HG03045 (cell line): ENCODE measurements at regions not wholly inside any gene's neighbourhood (a gene's known extent, or its start where the extent isn't known, plus 50 kb on each side); places are given as distances from the start of the nearest gene placed in this dataset.

ENCODE experiments used
- ATAC-seq: cut with Tn5 transposase; IDR thresholded peaks from one replicate; pipeline ENCODE4 v1.9.1; 2021; ENCODE audit warnings: mild to moderate bottlenecking, moderate library complexity; ENCODE audit not compliant: unreplicated experiment

DNA sequence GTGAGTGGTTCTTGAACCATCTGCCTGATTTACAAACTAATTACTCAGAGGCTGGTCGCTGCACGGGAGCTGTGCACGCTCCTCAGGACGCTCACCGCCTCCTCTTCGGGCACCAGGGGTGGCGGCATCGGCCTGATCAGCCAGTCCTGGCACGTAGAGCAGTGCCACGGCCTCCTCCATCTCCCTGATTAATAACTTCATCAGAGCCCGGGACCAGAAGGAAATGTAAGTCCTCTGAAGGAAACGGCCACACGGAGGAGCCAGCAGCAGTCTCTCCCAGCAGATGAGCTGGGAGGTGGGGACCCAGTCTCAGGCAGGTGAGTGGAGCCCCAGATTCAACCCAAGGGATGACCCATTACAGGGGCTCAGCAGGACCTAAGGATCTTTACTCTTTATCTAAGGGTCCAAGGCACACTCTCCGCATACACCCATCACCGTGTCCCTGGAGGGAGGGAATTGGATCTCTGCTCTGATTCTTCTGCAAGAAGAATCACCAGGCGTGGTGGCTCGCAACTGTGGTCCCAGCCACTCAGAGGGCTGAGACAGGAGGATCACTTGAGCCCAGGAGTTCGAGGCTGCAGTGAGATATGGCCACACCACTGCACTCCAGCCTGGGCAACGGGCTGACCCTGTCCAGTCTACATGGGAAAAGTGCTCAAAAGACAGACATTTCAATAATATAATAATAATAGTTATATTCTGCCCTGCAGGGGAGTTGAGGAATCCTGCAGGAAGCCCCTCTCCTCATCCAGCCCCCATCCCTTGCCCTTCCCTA is 366.5 kb downstream of the SEC14L1 start:
- no peak for ATAC-seq

DNA sequence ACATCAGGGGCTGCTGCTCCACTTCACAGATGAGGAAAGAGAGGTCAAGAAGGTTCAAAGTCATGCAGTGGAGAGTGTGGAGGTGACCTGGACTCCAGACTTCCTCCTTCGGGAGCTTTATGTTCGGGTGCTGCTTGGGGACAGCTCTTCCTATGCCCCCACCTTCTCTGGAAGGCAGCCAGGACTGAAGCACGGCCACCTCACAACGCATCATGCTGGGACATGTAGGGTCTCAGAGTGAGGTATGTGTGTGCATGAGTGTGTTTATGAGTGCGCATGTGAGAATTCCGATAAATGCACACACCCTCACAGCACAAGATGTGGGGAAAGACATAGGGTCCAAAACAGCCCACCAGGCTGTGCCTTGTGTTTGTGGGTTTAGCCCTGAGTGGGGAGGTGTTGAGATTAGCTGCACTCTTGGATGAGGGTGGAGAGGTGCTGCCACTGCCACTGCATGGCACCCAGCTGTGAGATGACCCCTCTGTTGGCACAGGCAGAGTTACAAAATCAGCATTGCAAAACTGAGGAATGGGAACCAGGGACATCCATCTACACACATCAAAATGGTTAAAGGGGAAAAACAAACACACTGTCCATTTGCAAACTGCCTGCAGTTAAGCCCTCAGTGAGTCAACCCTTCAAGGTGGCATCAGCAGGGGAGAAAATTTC is 367.4 kb downstream of the SEC14L1 start:
- no peak for ATAC-seq

DNA sequence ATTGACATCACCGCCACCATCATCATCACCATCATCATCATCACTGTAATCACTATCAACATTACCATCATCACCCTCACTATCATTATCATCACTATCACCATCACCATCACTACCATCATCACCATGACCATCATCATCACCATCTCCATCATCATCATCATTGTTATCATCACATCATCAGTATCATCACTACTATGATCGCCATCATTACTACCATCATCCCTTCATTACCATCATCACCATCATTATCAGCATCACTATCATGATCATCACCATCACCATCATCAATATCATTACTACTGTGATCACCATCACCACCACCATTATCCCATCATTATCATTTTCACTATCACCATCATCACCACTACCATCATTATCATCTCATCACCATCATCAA is 368.3 kb downstream of the SEC14L1 start:
- no peak for ATAC-seq

DNA sequence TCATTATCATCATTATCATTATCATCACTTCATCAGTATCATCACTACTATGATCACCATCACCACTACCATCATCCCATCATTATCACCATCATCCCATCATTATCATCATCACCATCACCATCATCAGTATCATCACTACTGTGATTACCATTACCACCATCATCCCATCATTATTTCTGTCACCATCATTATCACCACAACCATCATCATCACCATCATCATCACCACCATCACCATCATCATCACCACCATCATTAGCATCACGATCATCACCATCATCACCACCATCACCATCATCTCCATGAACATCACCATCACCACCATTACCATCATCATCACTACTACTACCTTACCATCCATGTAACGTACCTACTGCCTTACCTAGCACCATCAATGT is 368.8 kb downstream of the SEC14L1 start:
- no peak for ATAC-seq

DNA sequence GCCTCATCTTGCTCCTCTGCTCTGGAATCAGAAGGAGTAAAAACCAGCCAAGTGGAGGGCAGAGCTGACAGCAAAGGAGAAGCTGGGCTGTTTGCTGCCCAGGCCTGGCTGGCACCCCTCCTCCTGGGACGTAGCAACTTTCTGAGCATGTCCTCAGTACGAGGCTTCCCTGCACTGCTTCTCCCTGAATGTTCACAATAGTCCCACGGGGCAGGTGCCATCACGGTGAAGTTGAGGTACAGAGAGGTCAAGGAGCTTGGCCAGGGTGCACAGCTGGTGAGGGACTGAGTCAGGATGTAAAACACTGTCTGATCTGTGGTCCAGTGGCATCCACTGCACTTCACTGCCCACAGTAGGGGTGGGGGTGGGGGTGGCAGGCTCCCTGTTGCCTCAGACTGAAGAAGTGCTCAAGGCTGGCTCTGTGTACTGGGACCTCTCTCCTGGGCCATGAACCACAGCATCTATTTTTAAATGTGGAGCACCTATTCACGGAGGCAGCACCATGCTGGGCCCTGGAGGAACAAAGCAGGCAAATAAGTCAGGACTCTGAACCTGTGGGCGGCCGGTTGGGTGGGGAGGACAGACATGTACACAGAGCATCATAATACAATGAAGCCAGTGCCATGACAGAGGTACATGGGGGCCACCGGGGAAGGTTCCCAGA is 369.5 kb downstream of the SEC14L1 start:
- no peak for ATAC-seq

DNA sequence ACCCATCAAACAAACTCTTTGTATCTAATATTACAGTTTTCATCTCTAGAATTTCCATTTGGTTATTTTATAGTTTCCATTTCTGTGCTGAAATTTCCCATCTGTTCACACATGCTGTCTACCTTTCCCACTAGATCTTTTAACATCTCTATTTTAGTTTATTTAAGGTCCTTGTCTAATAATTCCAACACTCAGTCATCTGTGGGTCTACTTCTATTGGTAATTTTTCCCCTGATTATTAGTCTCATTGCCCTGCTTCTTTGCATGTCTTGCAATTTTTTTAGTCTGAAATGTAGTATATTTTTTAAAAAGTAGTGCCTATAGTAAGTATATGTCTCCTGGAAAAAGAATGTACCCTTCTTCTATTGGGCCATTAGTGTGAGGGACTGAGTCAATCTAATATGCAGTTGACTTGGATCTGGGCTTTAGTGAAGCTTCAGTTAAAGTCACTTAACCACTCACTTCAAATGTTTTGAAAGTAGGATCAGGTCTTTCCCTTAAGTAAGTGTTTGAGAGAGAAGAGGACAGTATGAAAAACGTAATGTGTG is 370.8 kb downstream of the SEC14L1 start:
- ATAC-seq = no peak

DNA sequence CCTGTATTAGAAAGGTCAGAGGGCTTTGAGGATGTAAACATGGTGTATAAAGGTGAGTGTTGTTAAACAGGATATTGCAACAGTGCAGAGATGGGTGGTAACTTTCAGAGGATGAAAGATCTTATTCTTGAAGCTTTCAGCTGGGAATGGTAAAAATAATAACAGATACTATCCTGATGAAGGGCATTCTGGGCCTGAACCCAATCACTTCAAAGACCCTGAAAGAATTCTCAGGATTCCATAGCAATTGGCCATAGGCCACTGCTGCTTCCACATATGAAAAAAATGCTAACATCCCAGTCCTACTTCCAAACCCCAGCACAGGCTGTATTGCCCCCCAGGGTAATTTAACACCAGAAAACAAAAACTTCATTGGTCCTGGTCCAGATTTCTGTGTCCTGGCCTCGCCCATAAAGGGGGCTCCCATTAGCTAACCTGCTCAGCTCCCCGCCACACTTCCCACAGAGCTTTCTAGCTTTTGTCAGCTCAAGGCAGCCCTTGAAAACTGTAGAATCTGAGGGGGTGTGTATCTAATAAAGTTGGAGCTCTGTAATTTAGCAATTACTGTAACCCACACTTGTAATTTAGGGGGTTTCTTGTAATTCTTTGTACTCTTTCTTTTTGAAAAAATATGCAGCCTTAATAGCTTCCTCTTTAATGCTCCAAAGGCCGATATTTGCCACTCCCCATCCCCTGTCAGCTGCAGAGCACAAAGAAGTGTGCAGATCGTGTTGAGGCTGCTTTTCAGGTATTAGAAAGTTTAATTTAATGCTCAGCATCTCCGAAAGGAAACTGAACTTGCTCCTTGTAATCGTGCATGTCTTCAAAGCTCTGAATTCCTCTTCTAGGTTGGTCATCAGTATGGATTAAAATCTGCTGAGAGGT is 371.5 kb downstream of the SEC14L1 start:
- ATAC-seq = no peak

DNA sequence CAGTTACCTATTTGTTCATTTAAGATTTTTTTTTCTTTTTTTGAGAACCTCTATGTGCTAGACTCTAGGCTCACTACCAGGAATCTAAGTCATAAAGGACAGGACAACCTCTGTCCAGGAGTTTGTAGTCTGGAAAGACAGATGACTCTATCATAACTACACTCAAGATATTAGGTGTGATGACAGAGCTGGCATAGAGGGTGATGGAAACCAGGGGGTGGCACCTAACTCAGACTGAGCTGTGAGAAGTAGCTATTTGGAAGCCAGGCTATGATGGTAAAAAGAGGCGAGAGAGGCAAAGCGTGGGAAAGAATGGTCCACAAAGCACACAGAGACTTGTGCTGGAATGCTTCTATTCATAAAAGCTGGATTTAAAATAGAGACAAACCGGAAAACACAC is 372.3 kb downstream of the SEC14L1 start:
- no peak for ATAC-seq

DNA sequence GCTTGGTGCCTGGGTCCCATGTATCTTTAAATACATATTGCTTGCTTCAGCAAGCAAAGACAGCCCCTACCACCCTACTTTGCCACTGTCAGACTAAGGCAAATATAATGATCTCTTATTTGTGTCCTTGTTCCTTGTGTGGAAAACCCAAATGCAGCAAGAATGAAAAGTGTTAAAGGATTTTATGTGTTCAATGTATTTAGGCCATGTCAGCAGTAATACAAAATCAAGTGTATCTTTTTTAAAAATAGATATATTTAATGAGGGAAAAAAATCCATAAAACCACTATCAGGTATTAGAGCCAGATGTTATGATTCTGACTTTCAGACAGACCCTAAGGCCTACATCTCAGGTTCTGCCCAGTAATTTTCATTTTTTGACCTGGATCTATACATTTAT is 374.5 kb downstream of the SEC14L1 start:
- no peak for ATAC-seq

DNA sequence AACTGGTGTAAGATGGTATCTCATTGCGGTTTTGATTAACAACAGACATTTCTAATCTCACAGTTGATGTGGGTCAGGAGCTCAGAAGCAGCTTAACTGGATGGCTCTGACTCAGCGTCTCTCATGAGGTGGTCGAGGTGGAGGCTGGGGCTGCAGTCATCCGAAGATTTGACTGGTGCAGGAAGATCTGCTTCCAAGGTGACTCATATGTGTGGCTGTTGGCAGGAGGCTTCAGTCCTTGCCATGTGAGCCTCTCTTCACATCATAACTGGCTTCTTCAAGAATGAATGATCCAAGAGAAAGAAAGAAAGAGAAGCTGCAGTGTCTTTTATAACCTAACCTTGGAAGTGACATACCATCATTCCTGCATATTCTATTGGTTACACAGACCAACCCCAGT is 376.1 kb downstream of the SEC14L1 start:
- no peak for ATAC-seq

DNA sequence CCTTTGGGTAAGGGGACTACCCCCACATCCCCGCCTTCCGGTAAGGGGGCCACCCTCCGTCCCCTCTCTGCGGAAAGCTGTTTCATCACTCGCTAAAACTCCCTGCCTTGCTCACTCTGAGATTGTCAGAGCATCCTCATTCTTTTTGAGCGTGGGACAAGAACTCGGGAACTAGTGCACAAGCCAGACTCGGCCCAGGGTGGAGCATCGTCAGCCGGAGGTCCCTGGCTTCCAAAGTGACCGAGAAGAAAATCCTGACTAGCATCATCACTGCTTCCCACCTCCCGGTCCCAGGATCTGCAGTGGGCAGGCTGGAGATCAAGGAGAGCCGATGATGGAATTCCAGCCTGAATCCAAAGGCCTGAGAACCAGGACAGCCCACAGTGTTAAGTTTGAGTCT is 380.3 kb downstream of the SEC14L1 start:
- ATAC-seq = no peak

DNA sequence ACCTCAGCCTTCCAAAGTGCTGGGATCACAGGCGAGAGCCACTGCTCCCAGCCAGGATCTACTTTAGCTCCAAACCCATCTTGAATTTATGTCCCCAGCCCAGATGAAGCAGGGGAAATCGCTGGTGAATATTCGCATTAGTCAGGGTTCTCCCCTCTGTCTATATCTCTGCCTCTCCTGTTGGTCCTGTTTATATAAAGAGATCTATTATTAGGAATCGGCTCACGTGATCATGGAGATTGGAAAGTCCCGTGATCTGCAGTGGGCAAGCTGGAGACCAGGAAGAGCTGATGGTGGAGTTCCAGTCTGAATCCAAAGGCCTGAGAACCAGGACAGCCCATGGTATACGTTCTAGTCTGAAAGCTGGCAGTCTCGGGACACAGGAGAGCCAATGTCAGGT is 382.8 kb downstream of the SEC14L1 start:
- ATAC-seq = no peak

DNA sequence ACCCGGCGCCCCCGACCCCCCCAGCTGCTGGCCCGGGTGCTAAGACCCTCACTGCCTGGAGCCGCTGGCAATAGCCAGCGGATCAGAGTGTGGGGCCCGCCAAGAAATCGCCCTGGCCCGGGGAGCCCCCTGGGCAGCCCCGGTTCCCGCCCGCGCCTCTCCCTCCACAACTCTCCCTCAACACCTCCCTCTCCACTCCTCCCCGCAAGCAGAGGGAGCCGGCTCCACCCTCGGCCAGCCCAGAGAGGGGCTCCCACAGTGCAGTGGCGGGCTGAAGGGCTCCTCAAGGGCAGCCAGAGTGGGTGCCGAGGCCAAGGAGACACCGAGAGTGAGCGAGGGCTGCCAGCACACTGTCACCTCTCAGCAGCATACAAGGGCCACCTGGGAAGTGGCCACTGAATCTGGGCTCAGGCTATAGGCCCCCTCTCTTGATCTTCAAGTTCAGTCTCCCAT is 385.5 kb downstream of the SEC14L1 start:
- ATAC-seq = no peak

DNA sequence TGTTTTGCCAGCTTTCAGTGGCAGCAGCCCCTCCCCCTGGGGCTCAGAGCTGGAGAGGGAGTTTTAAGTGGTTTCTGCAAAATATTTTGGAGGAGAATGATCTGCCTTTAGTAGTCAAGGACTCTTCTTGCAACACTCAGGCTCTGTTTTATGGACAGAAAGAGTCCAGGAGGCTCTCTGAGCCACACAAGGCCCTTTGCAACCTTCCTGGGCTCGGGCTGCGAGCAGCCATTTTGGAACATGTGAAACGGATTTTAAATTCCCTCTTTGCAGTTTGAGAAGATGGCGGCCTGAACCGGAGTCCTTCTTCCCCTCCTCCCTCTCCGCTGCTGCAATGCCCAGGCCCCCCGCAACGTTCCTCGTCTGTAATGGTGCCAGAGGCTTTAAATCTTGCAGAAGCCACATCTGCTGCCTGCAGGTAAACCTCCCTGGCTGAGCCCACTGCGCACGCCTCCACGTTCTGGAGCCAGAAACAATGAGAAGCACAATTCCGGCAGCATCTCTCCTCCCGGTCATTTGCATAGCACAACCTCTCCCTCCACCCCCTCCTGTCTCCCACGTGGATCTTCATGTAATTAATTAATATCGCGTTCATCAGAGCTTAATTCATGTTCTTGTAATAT is 386.1 kb downstream of the SEC14L1 start:
- no peak for ATAC-seq

DNA sequence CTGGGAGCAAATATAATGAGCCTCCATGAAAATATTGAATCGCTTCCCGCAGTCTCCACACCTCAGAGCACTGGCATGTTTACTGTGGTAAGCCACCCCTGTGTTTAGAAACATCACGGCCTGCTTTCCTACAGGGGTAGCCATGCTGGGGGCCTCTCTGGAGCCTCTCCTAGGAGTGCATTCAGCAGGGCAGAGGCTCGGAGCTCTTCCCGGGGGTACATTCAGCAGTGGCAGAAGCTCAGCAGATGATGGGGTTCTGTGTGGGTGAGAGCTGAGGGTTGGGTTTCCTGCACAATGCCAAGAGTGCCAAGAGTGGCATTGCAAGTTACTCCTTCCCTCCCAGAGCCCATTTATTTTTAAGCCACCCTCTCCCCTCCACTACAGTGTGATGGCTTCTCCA is 386.6 kb downstream of the SEC14L1 start:
- no peak for ATAC-seq

DNA sequence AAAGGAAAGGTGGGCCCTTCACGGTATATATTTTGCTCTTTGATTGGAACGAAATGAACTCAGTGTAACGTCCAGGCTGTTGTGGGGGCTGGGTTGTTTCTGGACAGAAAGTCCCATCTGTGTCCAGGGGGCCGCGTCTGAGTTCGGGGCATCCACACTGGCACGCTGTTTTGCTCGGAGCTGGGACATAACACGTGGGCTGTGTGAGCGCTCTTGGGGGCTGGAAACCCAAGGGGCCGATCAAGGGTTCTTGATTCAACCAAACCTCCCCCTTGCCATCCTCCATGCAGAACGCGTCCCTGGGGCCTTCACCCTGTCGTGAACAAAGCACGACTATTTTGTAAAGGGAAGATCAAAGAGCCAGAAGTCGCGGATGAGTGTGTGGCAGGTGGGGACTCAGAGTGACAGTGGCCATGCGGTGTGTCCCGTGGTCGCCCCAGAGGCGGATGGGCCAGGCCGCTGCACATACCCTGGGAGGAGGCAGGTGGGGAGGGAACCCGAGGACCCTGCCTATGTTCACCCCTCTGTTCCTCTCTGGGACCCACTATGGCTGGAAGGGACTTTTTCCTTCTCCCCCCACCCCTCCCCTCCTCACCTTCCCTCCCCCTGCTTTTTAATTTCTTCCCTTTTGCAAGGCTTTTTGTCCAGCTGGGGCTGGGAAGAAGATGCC is 387.2 kb downstream of the SEC14L1 start:
- no peak for ATAC-seq

DNA sequence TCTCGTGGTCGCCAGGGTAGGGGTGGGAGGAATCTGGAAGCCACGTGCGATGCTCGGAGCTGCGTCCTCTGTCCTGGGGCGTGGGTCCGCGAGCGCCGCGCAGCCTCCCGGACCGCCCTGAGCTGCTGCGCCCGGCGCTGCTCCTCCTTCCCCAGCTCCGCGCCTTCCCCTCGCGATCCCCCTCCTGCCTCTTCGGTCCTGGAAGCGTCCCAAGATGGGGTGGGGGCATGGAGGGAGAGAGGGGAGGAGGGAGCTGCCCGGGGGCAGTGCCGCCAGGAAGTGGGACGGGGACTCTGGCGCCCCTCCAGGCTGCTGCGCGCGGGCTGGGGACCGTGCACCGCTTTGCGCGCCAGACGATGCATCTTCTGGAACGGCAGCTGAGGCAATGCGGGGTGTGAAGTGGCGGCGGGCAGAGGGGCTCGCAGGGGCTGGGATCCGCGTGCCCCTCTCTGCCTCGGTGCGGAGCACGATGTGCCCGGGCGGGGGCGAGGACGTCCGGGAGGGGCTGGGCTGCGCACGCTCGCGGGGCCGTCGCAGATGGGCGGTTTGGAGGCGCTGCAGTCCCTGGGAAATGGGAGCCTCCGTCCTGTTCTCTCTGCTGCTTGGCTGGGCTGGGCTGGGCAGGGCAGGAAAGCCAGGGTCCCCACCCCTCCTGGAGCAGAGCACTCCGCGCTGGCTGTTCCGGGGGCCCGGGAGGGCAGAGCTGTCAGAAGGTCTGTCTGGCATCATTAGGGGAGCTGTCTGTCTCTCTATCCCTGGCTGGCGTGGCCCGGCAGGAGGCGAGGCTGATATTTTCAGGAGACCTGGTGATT is 388.0 kb downstream of the SEC14L1 start:
- ATAC-seq = no peak

DNA sequence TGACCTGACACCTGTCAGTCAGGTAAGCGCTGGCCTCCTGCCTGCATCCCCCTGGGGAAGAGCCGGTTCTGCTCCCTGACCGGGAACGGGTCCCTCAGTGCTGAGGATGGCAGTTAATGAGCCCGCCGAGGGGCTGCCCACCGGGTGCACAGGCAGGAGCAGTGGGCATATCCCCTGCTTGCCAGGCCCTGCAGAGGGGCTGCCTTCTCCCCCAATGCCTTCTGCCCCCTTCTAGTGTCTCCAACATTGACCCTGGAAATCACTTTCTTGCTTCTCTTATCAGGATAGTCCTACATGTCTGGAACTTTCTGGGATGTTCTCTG is 388.5 kb downstream of the SEC14L1 start:
- no peak for ATAC-seq

DNA sequence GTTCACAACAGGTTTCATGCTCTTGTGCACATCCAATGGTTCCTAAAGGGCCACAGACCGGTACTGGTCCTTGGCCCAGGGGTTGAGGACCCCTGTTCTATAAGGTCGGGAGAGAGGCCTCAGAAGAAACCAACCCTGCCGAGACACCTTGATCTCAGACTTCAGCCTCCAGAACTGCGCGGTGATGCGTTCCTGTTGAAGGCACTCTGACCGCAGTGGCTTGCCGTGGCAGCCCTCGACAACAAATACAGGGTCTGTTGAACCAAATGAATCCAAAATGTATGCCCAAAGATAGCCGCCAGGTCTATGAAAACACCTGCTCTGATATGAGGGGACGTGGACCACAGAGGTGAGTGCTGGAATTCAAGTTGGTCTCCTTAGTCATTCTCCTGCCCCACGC is 389.8 kb downstream of the SEC14L1 start:
- ATAC-seq = no peak
